HG02588 (cell line): ENCODE measurements at regions not wholly inside any gene's neighbourhood (a gene's known extent, or its start where the extent isn't known, plus 50 kb on each side); places are given as distances from the start of the nearest gene placed in this dataset.
"Not testable (repeated sequence)": the region's sequence is repeated elsewhere in the genome, so short reads cannot be mapped to it uniquely, and the experiment has no call there.

Source experiments
- ATAC-seq: cut with Tn5 transposase; IDR thresholded peaks from one replicate; pipeline ENCODE4 v1.9.1; 2021; ENCODE audit warnings: mild to moderate bottlenecking, moderate library complexity; ENCODE audit not compliant: unreplicated experiment

GRCh38 chr12:54716261-54716660 lies 68.1 kb upstream of the DCD start:
- ATAC-seq, result no peak

DNA sequence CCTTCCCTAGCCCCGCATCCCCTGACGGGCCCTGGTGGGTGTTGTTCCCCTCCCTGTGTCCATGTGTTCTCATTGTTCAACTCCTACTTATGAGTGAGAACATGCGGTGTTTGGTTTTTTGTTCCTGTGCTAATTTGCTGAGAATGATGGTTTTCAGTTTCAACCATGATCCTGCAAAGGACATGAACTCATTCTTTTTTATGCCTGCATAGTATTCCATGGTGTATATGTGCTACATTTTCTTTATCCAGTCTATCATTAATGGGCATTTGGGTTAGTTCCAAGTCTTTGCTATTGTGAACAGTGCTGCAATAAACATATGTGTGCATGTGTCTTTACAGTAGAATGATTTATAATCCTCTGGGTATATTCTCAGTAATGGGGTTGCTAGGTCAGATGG lies 65.7 kb upstream of the DCD start:
- ATAC-seq, result not testable (repeated sequence)

DNA sequence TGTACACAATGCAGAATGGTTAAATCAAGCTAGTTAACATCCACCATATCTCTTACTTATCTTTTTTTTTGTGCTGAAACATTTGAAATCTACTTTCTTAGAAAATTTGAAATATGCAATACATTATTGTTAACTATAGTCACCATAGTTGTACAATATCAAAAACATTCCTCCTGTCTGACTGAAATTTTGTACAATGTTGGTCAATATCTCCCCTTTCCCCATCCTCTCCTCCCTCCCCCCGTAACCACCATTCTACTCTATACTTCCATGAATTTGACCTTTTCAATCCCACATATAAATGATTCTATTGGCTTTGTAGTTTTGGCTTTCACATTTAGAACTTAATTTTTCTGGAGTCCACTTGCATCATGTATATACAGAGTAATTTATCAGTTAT lies 63.5 kb upstream of the DCD start:
- no peak for ATAC-seq

DNA sequence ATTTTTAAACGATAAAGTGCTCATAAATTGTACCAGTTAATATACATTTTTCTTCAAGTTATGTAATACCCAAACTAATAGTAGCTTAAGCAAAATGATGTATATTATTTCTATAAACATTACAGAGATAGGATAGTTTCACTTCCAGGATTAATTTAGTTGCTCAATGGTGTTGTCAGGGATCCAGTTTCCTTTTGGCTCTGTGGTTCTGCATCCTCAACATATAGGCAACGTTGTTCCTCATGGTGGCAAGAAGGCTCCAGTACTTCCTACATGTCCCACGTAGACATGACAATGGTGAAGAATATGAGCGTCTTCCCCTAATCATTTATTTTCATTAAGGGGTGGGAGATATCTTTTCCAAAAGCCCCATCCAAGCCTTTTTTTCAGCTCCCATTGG lies 60.7 kb upstream of the DCD start:
- no peak for ATAC-seq

GRCh38 chr12:54704202-54704601 lies 56.0 kb upstream of the DCD start:
- ATAC-seq, result no peak

DNA sequence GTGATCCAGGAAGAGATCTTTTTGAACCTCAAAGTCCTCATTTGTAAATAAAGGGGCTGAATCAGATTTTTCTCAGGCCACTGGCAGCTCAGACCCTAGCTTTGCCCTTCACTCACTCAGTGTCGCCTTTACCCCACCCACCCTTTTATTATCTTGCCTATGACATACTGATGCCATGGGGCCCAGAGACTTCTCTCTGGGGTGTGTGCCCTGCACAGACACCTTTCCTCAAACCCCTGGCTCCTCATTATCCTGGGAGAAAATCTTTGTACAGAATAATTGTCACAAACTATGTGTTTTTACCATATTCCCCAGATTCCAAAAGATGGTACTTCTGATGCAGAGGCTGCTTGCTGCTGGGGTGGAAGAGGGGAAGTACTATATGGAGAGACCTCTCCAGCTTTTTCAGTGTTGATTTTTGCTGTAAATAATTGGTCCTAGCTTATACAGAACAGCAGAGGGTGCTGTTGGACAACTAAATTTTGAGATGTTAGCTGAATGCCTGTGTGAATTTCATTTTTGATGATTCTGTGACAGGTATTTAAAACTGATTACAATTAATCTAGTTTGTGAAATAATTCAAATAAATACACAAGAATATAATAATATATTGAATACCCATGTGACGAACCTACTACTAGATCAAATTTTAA lies 53.9 kb upstream of the DCD start:
- ATAC-seq, result no peak

- ATAC-seq, result no peak
Measured at GRCh38 chr12:54700849-54701248, 52.7 kb upstream of the DCD start.

DNA sequence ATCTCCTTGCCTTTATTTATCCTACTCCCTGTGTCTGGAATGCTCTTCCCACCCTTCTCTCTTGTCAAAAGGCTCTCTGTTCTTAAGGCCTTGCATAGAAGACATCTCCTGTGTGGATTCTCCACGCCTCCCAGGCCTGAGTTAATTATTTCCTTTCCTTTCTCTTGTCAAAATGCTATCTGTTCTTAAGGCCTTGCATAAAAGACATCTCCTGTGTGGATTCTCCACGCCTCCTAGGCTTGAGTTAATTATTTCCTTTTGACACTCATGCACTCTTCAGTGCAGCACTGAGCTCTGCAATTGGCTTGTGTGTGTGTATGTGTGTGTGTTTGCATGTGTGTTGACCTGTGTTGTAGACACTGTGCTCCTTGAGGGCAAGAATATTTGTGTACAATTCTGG lies 52.1 kb upstream of the DCD start:
- no peak for ATAC-seq
